ENCODE measurements at regions not wholly inside any gene's neighbourhood (a gene's known extent, or its start where the extent isn't known, plus 50 kb on each side); places are given as distances from the start of the nearest gene placed in this dataset.

DNA sequence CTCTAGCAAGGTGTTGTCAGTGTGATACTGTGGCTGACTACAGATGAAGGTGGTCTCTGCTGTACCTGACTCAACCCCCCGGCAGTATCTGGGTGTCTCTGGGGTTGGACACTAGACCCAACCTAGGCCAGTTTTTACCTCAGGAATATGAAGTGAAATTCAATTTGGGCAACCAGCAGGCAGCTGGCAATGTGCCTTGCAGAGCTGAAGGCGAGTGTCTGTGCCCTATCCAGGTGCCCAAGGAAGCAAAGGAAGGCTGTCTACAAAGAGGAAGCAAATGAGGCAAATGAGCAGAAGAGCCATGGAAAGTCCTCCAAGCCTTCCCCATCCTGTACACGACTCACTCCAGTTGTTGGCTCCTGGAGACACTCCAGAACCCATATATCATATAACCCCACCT, 264.6 kb upstream of the AGAP1 start:
- TF ChIP-seq POLR2A (IDR thresholded peaks at IDR 0.05; ENCODE audit: low read depth, low read length) (no peak), POLR2AphosphoS5 (IDR thresholded peaks at IDR 0.05; ENCODE audit: low read depth, low read length) (no peak), TAF1 (IDR thresholded peaks at IDR 0.05; ENCODE audit: low read depth, low read length) (no peak), SPI1 (IDR thresholded peaks at IDR 0.05; ENCODE audit: low read depth, low read length) (no peak)

Measured in GM12891 (cell line).